Liver (tissue), 8 donors: ENCODE measurements at regions not wholly inside any gene's neighbourhood (a gene's known extent, or its start where the extent isn't known, plus 50 kb on each side); places are given as distances from the start of the nearest gene placed in this dataset.
"Not testable (repeated sequence)": the region's sequence is repeated elsewhere in the genome, so short reads cannot be mapped to it uniquely, and the experiment has no call there.

ENCODE experiments used
- DNase-seq: peaks from one replicate; pipeline ENCODE4 v3.0.0-alpha.2; 2017; ENCODE audit warnings: low spot score
- H3K27ac ChIP-seq, 2 donors: one replicate each; pipeline ENCODE4 v1.7.0; 2013; ENCODE audit warnings: inconsistent platforms in 2 of 2, low read length in 2 of 2, control low read depth in 1 of 2, low read depth in 1 of 2, mild to moderate bottlenecking in 1 of 2
- H3K27me3 ChIP-seq, 4 donors: one replicate each; pipeline versions ENCODE4 v1.6.1 to v1.7.0; 2013; ENCODE audit warnings: low read length in 3 of 4, inconsistent platforms in 1 of 4, mild to moderate bottlenecking in 1 of 4, moderate library complexity in 1 of 4; ENCODE audit not compliant: control insufficient read depth in 4 of 4, insufficient read depth in 4 of 4
- H3K36me3 ChIP-seq, 4 donors: one replicate each; pipeline versions ENCODE4 v1.6.1 to v1.7.0; 2013; ENCODE audit warnings: low read length in 3 of 4, mild to moderate bottlenecking in 3 of 4, low read depth in 1 of 4, moderate library complexity in 1 of 4; ENCODE audit not compliant: control insufficient read depth in 4 of 4, insufficient read depth in 3 of 4
- H3K4me1 ChIP-seq, 4 donors: one replicate each; pipeline versions ENCODE4 v1.6.1 to v1.7.0; 2013; ENCODE audit warnings: low read length in 3 of 4, mild to moderate bottlenecking in 3 of 4, moderate library complexity in 1 of 4; ENCODE audit not compliant: control insufficient read depth in 4 of 4, insufficient read depth in 4 of 4
- H3K4me3 ChIP-seq, 3 donors: one replicate each; pipeline versions ENCODE4 v1.6.1 to v1.7.0; 2013; ENCODE audit warnings: low read length in 3 of 3, control low read depth in 1 of 3, low read depth in 1 of 3, mild to moderate bottlenecking in 1 of 3
- H3K9ac ChIP-seq, 2 donors: one replicate each; pipeline ENCODE4 v1.7.0; 2013; ENCODE audit warnings: low read length in 2 of 2, mild to moderate bottlenecking in 2 of 2, moderate library complexity in 2 of 2, control low read depth in 1 of 2, low read depth in 1 of 2
- H3K9me3 ChIP-seq, 4 donors: one replicate each; pipeline versions ENCODE4 v1.6.1 to v1.7.0; 2013; ENCODE audit warnings: low read length in 3 of 4; ENCODE audit not compliant: control insufficient read depth in 4 of 4
- EGR1 ChIP-seq, 2 donors: IDR thresholded peaks; 2 replicates each; pipeline ENCODE4 v1.6.1; 2016 to 2018; ENCODE audit warnings: antibody characterized with exemption in 2 of 2, low read depth in 2 of 2
- FOXA1 ChIP-seq: IDR thresholded peaks from 2 replicates; pipeline ENCODE4 v1.6.1; 2016; ENCODE audit warnings: antibody characterized with exemption
- FOXA2 ChIP-seq: IDR thresholded peaks from 2 replicates; pipeline ENCODE4 v1.6.1; 2016; ENCODE audit warnings: antibody characterized with exemption
- HNF4A ChIP-seq, 2 donors: conservative IDR thresholded peaks; 2 replicates each; pipeline ENCODE4 v1.6.1; 2016; ENCODE audit warnings: antibody characterized with exemption in 2 of 2, mild to moderate bottlenecking in 2 of 2
- HNF4G ChIP-seq: IDR thresholded peaks from 2 replicates; pipeline ENCODE4 v1.6.1; 2016; ENCODE audit warnings: antibody characterized with exemption
- NR2F2 ChIP-seq: IDR thresholded peaks from 2 replicates; pipeline ENCODE4 v1.6.1; 2016; ENCODE audit warnings: antibody characterized with exemption
- RAD21 ChIP-seq, 2 donors: IDR thresholded peaks; 2 replicates each; pipeline ENCODE4 v1.6.1; 2016; ENCODE audit warnings: antibody characterized with exemption in 2 of 2, mild to moderate bottlenecking in 2 of 2
- SP1 ChIP-seq: IDR thresholded peaks from 2 replicates; pipeline ENCODE4 v1.6.1; 2018; ENCODE audit warnings: antibody characterized with exemption, mild to moderate bottlenecking
- TAF1 ChIP-seq: conservative IDR thresholded peaks from 2 replicates; pipeline ENCODE4 v1.6.1; 2016; ENCODE audit warnings: antibody characterized with exemption, mild to moderate bottlenecking
- YY1 ChIP-seq: IDR thresholded peaks from 2 replicates; pipeline ENCODE4 v1.6.1; 2016; ENCODE audit warnings: antibody characterized with exemption, mild to moderate bottlenecking
- WGBS: extraction: QIAGEN DNeasy Blood & Tissue Kit; methylation state at CpG from one replicate; pipeline ENCODE4 v1.1.7; 2013; 5-methylcytosine and 5-hydroxymethylcytosine counted together
- TF ChIP-seq, protein P1 (sequence below): fragments of 150-350 bp; IDR thresholded peaks from 2 replicates; pipeline ENCODE4 v1.5.1; 2017; ENCODE audit warnings: improper control_type of control experiment, low read depth, low read length; ENCODE audit not compliant: missing input control
- TF ChIP-seq, protein P2 (sequence below): IDR thresholded peaks from 2 replicates; pipeline ENCODE4 v1.6.1; 2016; ENCODE audit warnings: antibody characterized with exemption
- TF ChIP-seq, protein P3 (sequence below): IDR thresholded peaks from 2 replicates; pipeline ENCODE4 v1.6.1; 2016; ENCODE audit warnings: antibody characterized with exemption, mild to moderate bottlenecking
- TF ChIP-seq, protein P4 (sequence below): IDR thresholded peaks from 2 replicates; pipeline ENCODE4 v1.6.1; 2016; ENCODE audit warnings: antibody characterized with exemption
- TF ChIP-seq, protein P5 (sequence below): IDR thresholded peaks from 2 replicates; pipeline ENCODE4 v1.6.1; 2016; ENCODE audit warnings: antibody characterized with exemption
- donor health status: healthy.
- donor health status: healthy.
- donor health status: healthy.
- donor health status: healthy.
- donor health status: healthy.

DNA sequence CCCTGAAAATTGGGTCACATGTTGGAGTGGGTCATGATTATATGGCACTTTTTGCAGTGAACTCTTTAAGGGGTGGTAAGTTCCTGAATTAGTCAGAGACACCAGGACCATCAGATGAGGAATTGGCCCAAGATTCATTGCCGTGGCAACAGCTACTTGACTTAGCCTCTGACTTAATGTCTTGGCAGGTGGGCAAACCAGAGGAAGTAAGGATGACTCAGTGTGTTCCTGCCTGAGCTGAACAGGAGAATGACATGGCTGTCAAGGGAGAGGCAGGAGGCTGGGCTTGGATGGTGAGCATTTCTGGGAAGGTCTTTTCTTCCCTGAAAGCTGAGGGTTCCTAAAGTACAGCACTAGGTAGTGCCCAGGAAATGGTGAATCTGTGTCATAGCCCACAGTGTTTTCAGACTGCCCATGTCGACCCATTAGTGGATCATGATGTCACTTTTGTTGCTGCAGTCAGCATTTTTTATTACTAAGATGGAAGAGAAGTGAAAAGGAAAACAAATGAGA lies 170.1 kb upstream of the PWP1 start:
- DNase-seq, result no peak
- Histone ChIP-seq H3K4me1 (peaks cover 0 to 12% (median 7%) of the 10 kb centered on the region in 4 donors), H3K36me3 (no peaks in the 10 kb centered on the region), H3K9ac (no peak overlapping the region), H3K9me3 (no peaks in the 10 kb centered on the region), H3K27me3 (no peaks in the 10 kb centered on the region), H3K27ac (no peak overlapping the region), H3K4me3 (no peak overlapping the region)
- TF ChIP-seq, protein P1, sequence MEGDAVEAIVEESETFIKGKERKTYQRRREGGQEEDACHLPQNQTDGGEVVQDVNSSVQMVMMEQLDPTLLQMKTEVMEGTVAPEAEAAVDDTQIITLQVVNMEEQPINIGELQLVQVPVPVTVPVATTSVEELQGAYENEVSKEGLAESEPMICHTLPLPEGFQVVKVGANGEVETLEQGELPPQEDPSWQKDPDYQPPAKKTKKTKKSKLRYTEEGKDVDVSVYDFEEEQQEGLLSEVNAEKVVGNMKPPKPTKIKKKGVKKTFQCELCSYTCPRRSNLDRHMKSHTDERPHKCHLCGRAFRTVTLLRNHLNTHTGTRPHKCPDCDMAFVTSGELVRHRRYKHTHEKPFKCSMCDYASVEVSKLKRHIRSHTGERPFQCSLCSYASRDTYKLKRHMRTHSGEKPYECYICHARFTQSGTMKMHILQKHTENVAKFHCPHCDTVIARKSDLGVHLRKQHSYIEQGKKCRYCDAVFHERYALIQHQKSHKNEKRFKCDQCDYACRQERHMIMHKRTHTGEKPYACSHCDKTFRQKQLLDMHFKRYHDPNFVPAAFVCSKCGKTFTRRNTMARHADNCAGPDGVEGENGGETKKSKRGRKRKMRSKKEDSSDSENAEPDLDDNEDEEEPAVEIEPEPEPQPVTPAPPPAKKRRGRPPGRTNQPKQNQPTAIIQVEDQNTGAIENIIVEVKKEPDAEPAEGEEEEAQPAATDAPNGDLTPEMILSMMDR, result no peak
- TF ChIP-seq, protein P2, sequence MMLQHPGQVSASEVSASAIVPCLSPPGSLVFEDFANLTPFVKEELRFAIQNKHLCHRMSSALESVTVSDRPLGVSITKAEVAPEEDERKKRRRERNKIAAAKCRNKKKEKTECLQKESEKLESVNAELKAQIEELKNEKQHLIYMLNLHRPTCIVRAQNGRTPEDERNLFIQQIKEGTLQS, result no peak
- TF ChIP-seq EGR1 (IDR thresholded peaks at IDR 0.05; ENCODE audit: low read depth in 2 of 2) (no peak), FOXA2 (no peak), FOXA1 (no peak), YY1 (no peak), RAD21 (IDR thresholded peaks at IDR 0.05) (no peak), HNF4A (conservative IDR thresholded peaks at IDR 0.05) (no peak), HNF4G (no peak), TAF1 (no peak), NR2F2 (no peak), SP1 (no peak)
- TF ChIP-seq, protein P3, sequence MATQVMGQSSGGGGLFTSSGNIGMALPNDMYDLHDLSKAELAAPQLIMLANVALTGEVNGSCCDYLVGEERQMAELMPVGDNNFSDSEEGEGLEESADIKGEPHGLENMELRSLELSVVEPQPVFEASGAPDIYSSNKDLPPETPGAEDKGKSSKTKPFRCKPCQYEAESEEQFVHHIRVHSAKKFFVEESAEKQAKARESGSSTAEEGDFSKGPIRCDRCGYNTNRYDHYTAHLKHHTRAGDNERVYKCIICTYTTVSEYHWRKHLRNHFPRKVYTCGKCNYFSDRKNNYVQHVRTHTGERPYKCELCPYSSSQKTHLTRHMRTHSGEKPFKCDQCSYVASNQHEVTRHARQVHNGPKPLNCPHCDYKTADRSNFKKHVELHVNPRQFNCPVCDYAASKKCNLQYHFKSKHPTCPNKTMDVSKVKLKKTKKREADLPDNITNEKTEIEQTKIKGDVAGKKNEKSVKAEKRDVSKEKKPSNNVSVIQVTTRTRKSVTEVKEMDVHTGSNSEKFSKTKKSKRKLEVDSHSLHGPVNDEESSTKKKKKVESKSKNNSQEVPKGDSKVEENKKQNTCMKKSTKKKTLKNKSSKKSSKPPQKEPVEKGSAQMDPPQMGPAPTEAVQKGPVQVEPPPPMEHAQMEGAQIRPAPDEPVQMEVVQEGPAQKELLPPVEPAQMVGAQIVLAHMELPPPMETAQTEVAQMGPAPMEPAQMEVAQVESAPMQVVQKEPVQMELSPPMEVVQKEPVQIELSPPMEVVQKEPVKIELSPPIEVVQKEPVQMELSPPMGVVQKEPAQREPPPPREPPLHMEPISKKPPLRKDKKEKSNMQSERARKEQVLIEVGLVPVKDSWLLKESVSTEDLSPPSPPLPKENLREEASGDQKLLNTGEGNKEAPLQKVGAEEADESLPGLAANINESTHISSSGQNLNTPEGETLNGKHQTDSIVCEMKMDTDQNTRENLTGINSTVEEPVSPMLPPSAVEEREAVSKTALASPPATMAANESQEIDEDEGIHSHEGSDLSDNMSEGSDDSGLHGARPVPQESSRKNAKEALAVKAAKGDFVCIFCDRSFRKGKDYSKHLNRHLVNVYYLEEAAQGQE, result no peak
- TF ChIP-seq, protein P4, sequence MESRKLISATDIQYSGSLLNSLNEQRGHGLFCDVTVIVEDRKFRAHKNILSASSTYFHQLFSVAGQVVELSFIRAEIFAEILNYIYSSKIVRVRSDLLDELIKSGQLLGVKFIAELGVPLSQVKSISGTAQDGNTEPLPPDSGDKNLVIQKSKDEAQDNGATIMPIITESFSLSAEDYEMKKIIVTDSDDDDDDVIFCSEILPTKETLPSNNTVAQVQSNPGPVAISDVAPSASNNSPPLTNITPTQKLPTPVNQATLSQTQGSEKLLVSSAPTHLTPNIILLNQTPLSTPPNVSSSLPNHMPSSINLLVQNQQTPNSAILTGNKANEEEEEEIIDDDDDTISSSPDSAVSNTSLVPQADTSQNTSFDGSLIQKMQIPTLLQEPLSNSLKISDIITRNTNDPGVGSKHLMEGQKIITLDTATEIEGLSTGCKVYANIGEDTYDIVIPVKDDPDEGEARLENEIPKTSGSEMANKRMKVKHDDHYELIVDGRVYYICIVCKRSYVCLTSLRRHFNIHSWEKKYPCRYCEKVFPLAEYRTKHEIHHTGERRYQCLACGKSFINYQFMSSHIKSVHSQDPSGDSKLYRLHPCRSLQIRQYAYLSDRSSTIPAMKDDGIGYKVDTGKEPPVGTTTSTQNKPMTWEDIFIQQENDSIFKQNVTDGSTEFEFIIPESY, result no peak
- TF ChIP-seq, protein P5, sequence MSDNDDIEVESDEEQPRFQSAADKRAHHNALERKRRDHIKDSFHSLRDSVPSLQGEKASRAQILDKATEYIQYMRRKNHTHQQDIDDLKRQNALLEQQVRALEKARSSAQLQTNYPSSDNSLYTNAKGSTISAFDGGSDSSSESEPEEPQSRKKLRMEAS, result no peak
- WGBS, result 56% methylated on average over 2 of the region's 2 CpGs

DNA sequence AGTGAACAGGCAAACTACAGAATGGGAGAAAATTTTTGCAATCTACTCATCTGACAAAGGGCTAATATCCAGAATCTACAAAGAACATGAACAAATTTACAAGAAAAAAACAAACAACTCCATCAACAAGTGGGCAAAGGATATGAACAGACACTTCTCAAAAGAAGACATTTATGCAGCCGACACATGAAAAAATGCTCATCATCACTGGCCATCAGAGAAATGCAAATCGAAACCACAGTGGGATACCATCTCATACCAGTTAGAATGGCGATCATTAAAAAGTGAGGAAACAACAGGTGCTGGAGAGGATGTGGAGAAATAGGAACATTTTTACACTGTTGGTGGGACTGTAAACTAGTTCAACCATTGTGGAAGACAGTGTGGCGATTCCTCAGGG lies 167.8 kb upstream of the PWP1 start:
- not testable (repeated sequence) for H3K27ac ChIP-seq, H3K36me3 ChIP-seq, H3K27me3 ChIP-seq, H3K4me3 ChIP-seq, DNase-seq, H3K9me3 ChIP-seq, H3K9ac ChIP-seq
- WGBS, result 97% methylated on average over 3 of the region's 4 CpGs
- H3K4me1 ChIP-seq, result peaks cover 5 to 21% (median 16%) of the 10 kb centered on the region in 4 donors
